WTC11 (cell line): ENCODE measurements at regions not wholly inside any gene's neighbourhood (a gene's known extent, or its start where the extent isn't known, plus 50 kb on each side); places are given as distances from the start of the nearest gene placed in this dataset.

Experiments
- ATAC-seq: fragments of 200-7000 bp; cut with Tn5 transposase; 2 replicates; pipeline ENCODE4 v1.10.0; 2021; ENCODE audit warnings: mild to moderate bottlenecking, moderate library complexity
- CTCF ChIA-PET: fragments of 300-600 bp; sonication (Branson Sonifier 250); formaldehyde crosslinking; loops from one replicate; lab custom pipeline; 2021; ENCODE audit warnings: antibody characterized with exemption; lab: Charles Lee
- POLR2A ChIA-PET: fragments of 350-600 bp; sonication (Branson Sonifier 250); formaldehyde crosslinking; loops from one replicate; lab custom pipeline; 2021; ENCODE audit warnings: antibody characterized with exemption; lab: Charles Lee
- DNase-seq: peaks from one replicate; pipeline ENCODE4 v3.0.0; 2021; ENCODE audit warnings: low spot score
- H3K27ac Mint-ChIP-seq: 2 replicates; pipeline ENCODE4 v1.8.0; 2021; ENCODE audit warnings: mixed read lengths
- H3K27me3 Mint-ChIP-seq: 2 replicates; pipeline ENCODE4 v1.8.0; 2021; ENCODE audit warnings: low read depth, mild to moderate bottlenecking, moderate library complexity, mixed read lengths
- H3K36me3 Mint-ChIP-seq: 2 replicates; pipeline ENCODE4 v1.8.0; 2021; ENCODE audit warnings: mixed read lengths
- H3K4me1 Mint-ChIP-seq: 2 replicates; pipeline ENCODE4 v1.8.0; 2022; ENCODE audit warnings: mixed read lengths
- H3K4me3 Mint-ChIP-seq: 2 replicates; pipeline ENCODE4 v1.8.0; 2021; ENCODE audit warnings: mild to moderate bottlenecking, moderate library complexity, mixed read lengths
- H3K9me3 Mint-ChIP-seq: 2 replicates; pipeline ENCODE4 v1.8.0; 2021; ENCODE audit warnings: mixed read lengths
- ATF6 ChIP-seq: sonication (generic); formaldehyde crosslinking; IDR thresholded peaks from 2 replicates; pipeline ENCODE4 v1.8.1; 2023; ENCODE audit warnings: mild to moderate bottlenecking, missing genetic modification reagents
- E2F4 ChIP-seq: sonication (generic); formaldehyde crosslinking; IDR thresholded peaks from 2 replicates; pipeline ENCODE4 v1.8.1; 2022; ENCODE audit warnings: low read depth, mild to moderate bottlenecking, moderate library complexity, missing genetic modification reagents, borderline replicate concordance
- FOXP1 ChIP-seq: sonication (generic); formaldehyde crosslinking; IDR thresholded peaks from 2 replicates; pipeline ENCODE4 v1.8.0; 2022; ENCODE audit warnings: missing genetic modification reagents, mild to moderate bottlenecking, moderate library complexity, borderline replicate concordance
- HMGXB4 ChIP-seq: sonication (generic); formaldehyde crosslinking; IDR thresholded peaks from 2 replicates; pipeline ENCODE4 v1.8.1; 2023; ENCODE audit warnings: mild to moderate bottlenecking, moderate library complexity, missing genetic modification reagents
- JAZF1 ChIP-seq: fragments of 250-450 bp; sonication (Bioruptor Pico); IDR thresholded peaks from 2 replicates; pipeline ENCODE4 v1.9.0; 2021; ENCODE audit warnings: moderate library complexity, mild to moderate bottlenecking, inconsistent platforms
- MLX ChIP-seq: sonication (generic); formaldehyde crosslinking; IDR thresholded peaks from 2 replicates; pipeline ENCODE4 v1.8.1; 2023; ENCODE audit warnings: mild to moderate bottlenecking, missing genetic modification reagents, moderate library complexity
- PREB ChIP-seq: sonication (generic); formaldehyde crosslinking; IDR thresholded peaks from 2 replicates; pipeline ENCODE4 v1.8.1; 2022; ENCODE audit warnings: mild to moderate bottlenecking, missing genetic modification reagents, moderate library complexity, borderline replicate concordance
- SMAD3 ChIP-seq: sonication (generic); formaldehyde crosslinking; IDR thresholded peaks from 2 replicates; pipeline ENCODE4 v1.8.0; 2022; ENCODE audit warnings: missing genetic modification reagents, mild to moderate bottlenecking, borderline replicate concordance
- SMAD4 ChIP-seq: sonication (generic); formaldehyde crosslinking; IDR thresholded peaks from 2 replicates; pipeline ENCODE4 v1.8.0; 2022; ENCODE audit warnings: mild to moderate bottlenecking, missing genetic modification reagents
- SP1 ChIP-seq: sonication (generic); formaldehyde crosslinking; conservative IDR thresholded peaks from 2 replicates; pipeline ENCODE4 v1.8.1; 2022; ENCODE audit warnings: missing genetic modification reagents
- STAT6 ChIP-seq: sonication (generic); formaldehyde crosslinking; conservative IDR thresholded peaks from 2 replicates; pipeline ENCODE4 v1.8.1; 2023; ENCODE audit warnings: mild to moderate bottlenecking, low read depth, missing genetic modification reagents, moderate library complexity
- ZNF138 ChIP-seq: sonication (generic); formaldehyde crosslinking; conservative IDR thresholded peaks from 2 replicates; pipeline ENCODE4 v1.8.1; 2022; ENCODE audit warnings: mild to moderate bottlenecking, moderate library complexity, missing genetic modification reagents
- ZNF232 ChIP-seq: sonication (generic); formaldehyde crosslinking; IDR thresholded peaks from 2 replicates; pipeline ENCODE4 v1.8.0; 2022; ENCODE audit warnings: mild to moderate bottlenecking, missing genetic modification reagents
- ZNF317 ChIP-seq: sonication (generic); formaldehyde crosslinking; IDR thresholded peaks from 2 replicates; pipeline ENCODE4 v1.8.1; 2023; ENCODE audit warnings: low read depth, mild to moderate bottlenecking, moderate library complexity, missing genetic modification reagents, borderline replicate concordance
- ZNF416 ChIP-seq: fragments of 250-450 bp; sonication (Bioruptor Pico); IDR thresholded peaks from 2 replicates; pipeline ENCODE4 v1.9.0; 2021; ENCODE audit warnings: mild to moderate bottlenecking, inconsistent platforms
- ZNF423 ChIP-seq: fragments of 250-450 bp; sonication (Bioruptor Pico); IDR thresholded peaks from 2 replicates; pipeline ENCODE4 v2.1.2; 2022; ENCODE audit warnings: mild to moderate bottlenecking, moderate library complexity
- ZNF425 ChIP-seq: fragments of 250-450 bp; sonication (Bioruptor Pico); conservative IDR thresholded peaks from 2 replicates; pipeline ENCODE4 v1.9.0; 2021; ENCODE audit warnings: mild to moderate bottlenecking

GRCh38 chr2:60109744-60110143 is 443.7 kb downstream of the BCL11A start (continued):
- no peak for TF ChIP-seq ZNF423 (CRISPR knock-in tag)
- no peak for TF ChIP-seq ZNF416 (CRISPR knock-in tag)
- TF ChIP-seq, all 79 proteins: peak for 0

GRCh38 chr2:60106836-60107529 is 446.5 kb downstream of the BCL11A start:
- H3K4me3 Mint-ChIP-seq, result no peak overlapping the region
- H3K27me3 Mint-ChIP-seq, result no peaks in the 10 kb centered on the region; the same call in 1 of the 2 replicates
- H3K36me3 Mint-ChIP-seq, result no peaks in the 10 kb centered on the region
- CTCF ChIA-PET, result no interaction called here
- ATAC-seq, result no peak
- no peak for DNase-seq
- no peaks in the 10 kb centered on the region for H3K9me3 Mint-ChIP-seq
- POLR2A ChIA-PET, result no interaction called here
- no peak overlapping the region for H3K27ac Mint-ChIP-seq
- peaks cover 7% of the 10 kb centered on the region for H3K4me1 Mint-ChIP-seq
- TF ChIP-seq E2F4 (CRISPR knock-in tag) (no peak), SMAD3 (no peak), ZNF317 (CRISPR knock-in tag) (no peak), SP1 (CRISPR knock-in tag) (no peak), FOXP1 (CRISPR knock-in tag) (no peak), ZNF232 (no peak), ATF6 (CRISPR knock-in tag) (no peak)

- no peak for ATAC-seq
- ChIA-PET POLR2A (no interaction called here), CTCF (no interaction called here)
- DNase-seq, result no peak
- no peaks in the 10 kb centered on the region; the same call in 1 of the 2 replicates for H3K27me3 Mint-ChIP-seq
- H3K4me1 Mint-ChIP-seq, result peaks cover 7% of the 10 kb centered on the region
- H3K27ac Mint-ChIP-seq, result no peak overlapping the region
- TF ChIP-seq PREB (CRISPR knock-in tag), result no peak
- TF ChIP-seq ZNF232, result no peak
- no peak for TF ChIP-seq ZNF138
- no peak for TF ChIP-seq JAZF1 (CRISPR knock-in tag)
- TF ChIP-seq STAT6 (CRISPR knock-in tag), result no peak
- no peak for TF ChIP-seq MLX (CRISPR knock-in tag)
- no peak for TF ChIP-seq SMAD4 (CRISPR knock-in tag)
- TF ChIP-seq ZNF425, result no peak
- no peak for TF ChIP-seq HMGXB4 (CRISPR knock-in tag)
- TF ChIP-seq, all 79 proteins: peak for 0
- no peak overlapping the region for H3K4me3 Mint-ChIP-seq
- H3K36me3 Mint-ChIP-seq, result no peaks in the 10 kb centered on the region
- H3K9me3 Mint-ChIP-seq, result no peaks in the 10 kb centered on the region
Measured at GRCh38 chr2:60105906-60106305, 447.5 kb downstream of the BCL11A start.
